ENCODE measurements at regions not wholly inside any gene's neighbourhood (a gene's known extent, or its start where the extent isn't known, plus 50 kb on each side); places are given as distances from the start of the nearest gene placed in this dataset.

DNA sequence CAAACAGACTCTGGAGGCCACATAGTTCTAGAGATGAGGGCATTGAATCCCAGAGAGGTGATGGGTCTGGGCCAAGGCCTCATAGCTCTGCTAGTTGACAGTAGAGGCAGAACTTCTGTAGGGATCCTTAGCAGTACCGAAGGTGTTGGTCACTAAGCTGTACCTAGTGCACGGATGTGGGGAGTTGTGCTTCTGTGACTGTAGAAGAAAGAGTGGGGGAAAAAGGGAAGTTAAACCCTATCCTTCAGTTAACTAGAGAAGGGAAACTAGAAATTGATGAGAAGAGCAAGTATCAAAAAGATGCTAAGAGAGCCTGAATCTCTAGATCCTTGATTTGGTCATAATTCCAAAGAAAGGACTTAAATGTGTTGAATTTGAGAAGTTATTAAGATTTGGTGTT is 186.7 kb downstream of the NFKBIZ start:
- CTCF ChIA-PET (ENCODE audit: unreplicated experiment): no interaction called here
- Histone ChIP-seq H3K9me2 (ENCODE audit: insufficient read depth, low read length) (no peaks in the 10 kb centered on the region), H3K27ac (ENCODE audit: low read depth, low read length, poor library complexity, severe bottlenecking) (no peak overlapping the region), H3K79me2 (ENCODE audit: insufficient read depth, low read depth, low read length) (no peaks in the 10 kb centered on the region), H4K20me1 (ENCODE audit: insufficient read depth, low read length) (no peaks in the 10 kb centered on the region), H2AFZ (ENCODE audit: low read length) (no peak overlapping the region), H3K4me3 (ENCODE audit: low read depth, low read length, poor library complexity, severe bottlenecking) (no peak overlapping the region), H3K4me2 (ENCODE audit: low read length) (no peak overlapping the region), H3K9me3 (ENCODE audit: low read length) (no peaks in the 10 kb centered on the region), H3K4me1 (ENCODE audit: insufficient read depth, low read length, poor library complexity, severe bottlenecking) (no peaks in the 10 kb centered on the region), H3K36me3 (ENCODE audit: insufficient read depth, low read length) (no peaks in the 10 kb centered on the region)
- intact Hi-C loops (cut with micrococcal nuclease; ENCODE audit: unreplicated experiment): no loop called here
- BruUV-seq (replicated peaks): no TSS peak
- peak; percentile 19 for DNase-seq (ENCODE audit: low spot score)
- no peak for TF ChIP-seq EZH2phosphoT487 (IDR thresholded peaks at IDR 0.05; ENCODE audit: borderline replicate concordance, low read depth, low read length)
- no peak for TF ChIP-seq CTCF (conservative IDR thresholded peaks at IDR 0.05; ENCODE audit: low read length)
- POLR2A ChIA-PET: interaction anchor here (0.8 to 1.1 kb wide), 5 partner anchors 8 to 43 kb away, joined by 3 to 5 read pairs (median 4); no protein-coding TSS in a partner anchor

GRCh38 chr3:102036472-102036871 is 187.2 kb downstream of the NFKBIZ start:
- H3K9me2 ChIP-seq (ENCODE audit: insufficient read depth, low read length): no peaks in the 10 kb centered on the region
- POLR2A ChIA-PET: interaction anchor here (0.8 to 1.1 kb wide), 5 partner anchors 9 to 43 kb away, joined by 3 to 5 read pairs (median 4); no protein-coding TSS in a partner anchor
- H3K79me2 ChIP-seq (ENCODE audit: insufficient read depth, low read depth, low read length): no peaks in the 10 kb centered on the region
- no peaks in the 10 kb centered on the region for H3K9me3 ChIP-seq (ENCODE audit: low read length)
- intact Hi-C loops (cut with micrococcal nuclease; ENCODE audit: unreplicated experiment): no loop called here
- H4K20me1 ChIP-seq (ENCODE audit: insufficient read depth, low read length): no peaks in the 10 kb centered on the region
- no peak overlapping the region for H3K27ac ChIP-seq (ENCODE audit: low read depth, low read length, poor library complexity, severe bottlenecking)
- H3K4me3 ChIP-seq (ENCODE audit: low read depth, low read length, poor library complexity, severe bottlenecking): no peak overlapping the region
- BruUV-seq (replicated peaks): no TSS peak
- H3K4me2 ChIP-seq (ENCODE audit: low read length): no peak overlapping the region
- TF ChIP-seq CTCF (conservative IDR thresholded peaks at IDR 0.05; ENCODE audit: low read length): no peak
- no peak for TF ChIP-seq EZH2phosphoT487 (IDR thresholded peaks at IDR 0.05; ENCODE audit: borderline replicate concordance, low read depth, low read length)
- CTCF ChIA-PET (ENCODE audit: unreplicated experiment): no interaction called here
- H3K4me1 ChIP-seq (ENCODE audit: insufficient read depth, low read length, poor library complexity, severe bottlenecking): no peaks in the 10 kb centered on the region
- DNase-seq (ENCODE audit: low spot score): no peak
- no peaks in the 10 kb centered on the region for H3K36me3 ChIP-seq (ENCODE audit: insufficient read depth, low read length)
- H2AFZ ChIP-seq (ENCODE audit: low read length): no peak overlapping the region

- H3K9me3 ChIP-seq (ENCODE audit: low read length): no peaks in the 10 kb centered on the region
- BruUV-seq (replicated peaks): no TSS peak
- no peaks in the 10 kb centered on the region for H3K79me2 ChIP-seq (ENCODE audit: insufficient read depth, low read depth, low read length)
- no peak for DNase-seq (ENCODE audit: low spot score)
- H4K20me1 ChIP-seq (ENCODE audit: insufficient read depth, low read length): no peaks in the 10 kb centered on the region
- ChIA-PET POLR2A (interaction anchor here (0.6 to 1.5 kb wide), 3 partner anchors 10 to 707 kb away, joined by 3 to 8 read pairs (median 5); no protein-coding TSS in a partner anchor), CTCF (ENCODE audit: unreplicated experiment) (no interaction called here)
- TF ChIP-seq CTCF (conservative IDR thresholded peaks at IDR 0.05; ENCODE audit: low read length) (no peak), EZH2phosphoT487 (IDR thresholded peaks at IDR 0.05; ENCODE audit: borderline replicate concordance, low read depth, low read length) (no peak)
- H3K4me2 ChIP-seq (ENCODE audit: low read length): no peak overlapping the region
- no peak overlapping the region for H3K27ac ChIP-seq (ENCODE audit: low read depth, low read length, poor library complexity, severe bottlenecking)
- H2AFZ ChIP-seq (ENCODE audit: low read length): no peak overlapping the region
- H3K4me1 ChIP-seq (ENCODE audit: insufficient read depth, low read length, poor library complexity, severe bottlenecking): no peaks in the 10 kb centered on the region
- no peaks in the 10 kb centered on the region for H3K9me2 ChIP-seq (ENCODE audit: insufficient read depth, low read length)
- intact Hi-C loops (cut with micrococcal nuclease; ENCODE audit: unreplicated experiment): no loop called here
- no peaks in the 10 kb centered on the region for H3K36me3 ChIP-seq (ENCODE audit: insufficient read depth, low read length)
- no peak overlapping the region for H3K4me3 ChIP-seq (ENCODE audit: low read depth, low read length, poor library complexity, severe bottlenecking)
Measured at GRCh38 chr3:102037209-102037608, 187.9 kb downstream of the NFKBIZ start.
